HG03103 (cell line): ENCODE measurements at regions not wholly inside any gene's neighbourhood (a gene's known extent, or its start where the extent isn't known, plus 50 kb on each side); places are given as distances from the start of the nearest gene placed in this dataset.

Source experiments
- ATAC-seq: cut with Tn5 transposase; IDR thresholded peaks from one replicate; pipeline ENCODE4 v1.9.1; 2021; ENCODE audit warnings: low read depth; ENCODE audit not compliant: unreplicated experiment

DNA sequence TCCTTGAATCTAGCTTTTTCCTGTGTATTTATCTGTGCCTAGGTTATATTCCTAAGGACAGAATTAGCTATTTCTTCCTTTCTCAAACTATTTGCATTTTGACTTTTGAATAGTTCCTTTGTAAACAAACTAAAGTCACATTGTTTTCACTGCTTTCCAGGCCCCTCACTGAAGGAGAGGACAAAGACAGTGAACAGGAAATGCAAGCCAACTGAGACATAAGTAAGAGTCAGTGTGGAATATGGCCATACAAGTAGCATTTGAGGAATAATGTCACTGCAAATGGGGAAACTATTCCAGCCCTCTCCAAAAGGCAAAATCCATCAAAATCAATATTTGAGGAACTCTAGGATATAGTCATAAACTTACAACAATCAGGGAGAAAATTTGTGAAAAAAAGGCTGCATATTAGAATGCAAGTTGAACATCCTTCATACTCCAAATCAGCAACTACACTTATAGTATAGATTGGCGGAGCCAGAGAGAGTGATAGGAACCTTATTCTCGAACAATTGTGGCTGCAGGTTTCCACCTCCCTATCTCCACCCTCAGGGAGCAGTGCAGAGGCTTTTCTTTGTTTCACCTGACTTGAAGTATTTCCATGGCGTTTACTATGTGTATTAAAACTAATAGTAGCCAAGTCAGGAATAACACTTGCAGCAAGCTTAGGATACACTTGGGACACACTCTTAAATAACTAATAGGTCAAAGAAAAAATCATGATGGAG, 1110.4 kb upstream of the ADGRL3 start:
- ATAC-seq: no peak

- no peak for ATAC-seq
These were observed 1103.5 kb upstream of the ADGRL3 start for GRCh38 chr4:60096676-60097075.

DNA sequence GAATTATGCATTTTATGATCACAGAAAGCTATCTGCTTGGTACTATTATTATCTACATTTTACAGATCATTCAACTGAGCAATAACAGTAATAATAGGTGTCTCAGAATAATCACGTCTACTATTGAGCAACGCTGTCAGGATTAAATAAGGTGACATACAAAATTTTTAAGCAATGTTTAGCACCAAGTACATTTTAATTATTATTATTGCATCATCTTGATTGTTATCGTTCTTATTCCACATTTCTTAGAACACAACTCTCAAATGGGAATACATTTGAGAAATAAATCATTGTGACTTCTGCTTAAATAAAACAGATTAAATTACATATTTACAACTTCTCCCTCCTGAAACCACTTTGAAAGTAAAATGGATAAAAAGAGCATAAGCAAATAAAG, 1083.5 kb upstream of the ADGRL3 start:
- ATAC-seq: no peak

DNA sequence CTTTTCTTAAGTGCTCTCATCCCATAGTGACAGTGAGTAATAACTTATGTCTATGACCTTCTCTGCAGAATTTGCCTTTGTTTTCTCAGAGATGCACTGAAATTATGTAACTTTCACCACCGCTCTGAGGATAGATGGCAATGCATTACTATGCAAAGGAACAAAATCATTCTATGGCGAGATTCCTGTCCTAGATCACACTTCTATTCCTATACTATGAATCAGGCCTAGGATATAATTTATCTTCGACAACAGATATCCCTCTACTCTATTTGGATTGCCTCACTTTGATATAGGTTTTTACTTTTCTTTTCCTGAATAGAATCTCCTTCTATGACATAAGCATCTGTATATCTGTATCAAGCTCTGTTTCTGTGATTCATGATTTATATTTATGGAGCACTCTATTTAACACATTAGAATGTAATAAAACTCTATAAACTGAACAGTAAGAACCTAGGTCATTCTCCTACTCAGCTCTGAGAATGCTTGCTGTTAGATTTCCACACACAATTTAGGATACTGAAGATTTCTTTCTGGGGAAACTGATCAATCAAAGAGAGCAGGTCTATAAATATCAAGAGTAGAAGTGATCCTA, 1082.3 kb upstream of the ADGRL3 start:
- no peak for ATAC-seq

GRCh38 chr4:60122820-60123219, 1077.3 kb upstream of the ADGRL3 start:
- no peak for ATAC-seq

- no peak for ATAC-seq
These were observed 1071.2 kb upstream of the ADGRL3 start for GRCh38 chr4:60128888-60129287.

- ATAC-seq: no peak
These were observed 1070.4 kb upstream of the ADGRL3 start for GRCh38 chr4:60129740-60130139.

GRCh38 chr4:60133375-60133774, 1066.8 kb upstream of the ADGRL3 start:
- no peak for ATAC-seq

DNA sequence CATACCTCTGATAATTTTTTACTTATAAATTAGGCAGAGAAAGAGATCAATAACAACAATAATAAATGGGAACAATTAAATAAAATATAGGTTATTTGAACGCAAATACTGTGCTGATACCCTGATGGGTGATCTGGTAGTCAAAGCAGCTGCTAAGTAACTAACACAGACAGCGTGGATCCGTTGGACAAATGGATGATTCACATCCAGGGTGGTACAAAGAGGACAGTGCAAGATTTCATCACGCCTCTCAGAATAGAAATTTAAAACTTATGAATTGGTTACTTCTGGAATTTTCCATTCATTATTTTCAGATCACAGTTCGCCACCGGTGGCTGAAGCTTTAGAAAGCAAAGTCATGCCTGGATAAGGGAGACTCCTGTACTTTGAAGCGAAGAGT, 1066.0 kb upstream of the ADGRL3 start:
- ATAC-seq: no peak

- no peak for ATAC-seq
These were observed 1045.0 kb upstream of the ADGRL3 start for GRCh38 chr4:60155088-60155487.

DNA sequence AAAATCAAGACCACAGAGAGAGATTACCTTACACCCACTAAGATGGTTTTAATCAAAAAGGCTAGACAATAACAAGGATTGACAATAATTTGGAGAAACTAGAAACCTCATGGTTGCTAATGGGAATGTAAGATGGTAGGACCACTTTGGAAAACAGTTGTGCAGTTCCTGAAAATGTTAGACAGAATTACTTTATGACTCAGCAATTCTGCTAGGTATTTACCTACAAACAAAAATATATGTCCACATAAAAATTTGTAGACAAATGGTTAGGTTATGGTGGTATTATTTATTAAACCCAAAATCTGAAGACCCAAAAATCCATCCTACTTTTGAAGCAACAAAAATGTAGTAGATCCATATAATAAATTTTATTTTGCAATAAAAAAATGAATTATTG, 1027.0 kb upstream of the ADGRL3 start:
- no peak for ATAC-seq

DNA sequence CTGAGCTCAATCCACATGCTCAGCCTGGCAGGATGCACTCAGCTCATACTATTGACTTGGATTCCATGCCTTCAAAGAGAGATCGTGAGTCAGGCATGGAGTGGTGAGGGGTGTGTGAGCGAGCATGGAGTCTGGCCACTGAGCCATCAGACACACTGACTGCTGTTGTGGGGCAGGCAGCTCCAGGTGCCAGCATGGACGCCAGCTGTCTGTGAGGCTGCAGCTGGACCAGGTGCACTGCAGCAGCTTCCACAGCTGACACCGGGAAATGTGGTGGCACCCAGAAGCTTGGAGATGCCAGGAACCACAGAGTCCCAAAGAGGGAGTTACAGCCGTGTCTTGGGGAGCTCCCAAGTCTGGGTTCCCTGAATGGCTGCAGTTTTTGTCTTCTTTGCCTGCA, 1026.4 kb upstream of the ADGRL3 start:
- ATAC-seq: no peak

GRCh38 chr4:60175241-60175640, 1024.9 kb upstream of the ADGRL3 start:
- no peak for ATAC-seq

GRCh38 chr4:60187428-60187827, 1012.7 kb upstream of the ADGRL3 start:
- no peak for ATAC-seq

- no peak for ATAC-seq
These were observed 1010.8 kb upstream of the ADGRL3 start for GRCh38 chr4:60189286-60189685.

GRCh38 chr4:60194214-60194613, 1005.9 kb upstream of the ADGRL3 start:
- ATAC-seq: no peak

DNA sequence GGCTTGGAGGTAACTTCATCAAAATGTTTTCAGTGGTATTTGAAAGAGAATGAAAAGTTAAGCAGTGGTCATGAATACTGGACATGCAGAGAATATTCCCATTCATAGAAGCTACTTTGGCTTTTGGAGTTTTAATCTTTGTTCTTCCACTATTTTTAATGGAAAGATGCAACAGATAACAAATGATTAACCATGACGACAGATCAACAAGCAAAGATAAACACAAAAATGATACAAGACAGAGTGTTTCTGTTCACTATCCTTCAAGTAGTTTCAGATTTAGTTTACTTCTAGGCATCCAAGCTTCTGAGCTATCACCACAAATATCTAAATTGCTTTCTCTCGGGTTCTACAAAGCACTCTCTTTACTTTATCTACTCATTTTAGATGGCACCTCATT, 1004.9 kb upstream of the ADGRL3 start:
- ATAC-seq: no peak

GRCh38 chr4:60201052-60201673, 999.0 kb upstream of the ADGRL3 start:
- ATAC-seq: peak; percentile 84

- ATAC-seq: no peak
These were observed 990.5 kb upstream of the ADGRL3 start for GRCh38 chr4:60209588-60209987.

DNA sequence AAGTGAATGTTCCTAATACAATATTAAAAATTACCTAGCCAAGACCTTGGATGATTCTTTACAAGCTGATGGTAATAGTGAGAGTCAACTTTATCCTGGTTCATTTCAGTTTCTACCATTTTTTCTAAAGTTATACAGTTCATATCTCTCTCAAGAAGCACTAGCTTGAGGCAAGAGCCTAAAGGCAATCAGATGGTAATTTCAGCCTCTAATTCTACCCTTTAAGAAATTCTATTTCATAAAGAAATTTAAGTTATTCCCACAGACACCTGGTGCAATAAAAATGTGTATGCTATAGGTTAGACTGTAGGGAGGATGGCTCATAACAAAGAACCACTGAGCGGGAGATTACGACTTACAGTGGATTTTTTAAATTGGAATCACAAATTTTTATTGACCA, 984.2 kb upstream of the ADGRL3 start:
- ATAC-seq: no peak

- ATAC-seq: no peak
These were observed 983.4 kb upstream of the ADGRL3 start for GRCh38 chr4:60216752-60217151.

DNA sequence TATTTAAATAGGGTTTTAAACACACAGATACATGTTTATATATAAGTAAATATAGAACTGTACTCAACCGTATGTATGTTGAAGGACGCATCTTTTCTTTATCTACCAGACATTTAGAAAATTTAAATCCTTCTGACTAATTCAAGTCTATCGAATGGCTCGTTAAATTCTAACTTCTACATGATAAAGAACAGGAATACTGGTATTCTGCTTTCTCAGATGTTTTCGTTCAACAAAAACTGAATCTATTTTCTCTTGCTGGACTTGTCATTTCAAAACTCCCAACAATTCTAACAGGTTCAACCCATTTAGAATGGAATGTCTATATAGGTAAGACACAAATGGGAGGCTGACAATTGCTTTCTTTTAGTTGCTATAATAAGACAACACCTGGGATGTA, 978.3 kb upstream of the ADGRL3 start:
- no peak for ATAC-seq
